Left lung (tissue), 4 donors: ENCODE measurements at regions not wholly inside any gene's neighbourhood (a gene's known extent, or its start where the extent isn't known, plus 50 kb on each side); places are given as distances from the start of the nearest gene placed in this dataset.
A peak's percentile ranks its signal among the peaks of the same experiment; 100 is the strongest.

Experiments used
- ATAC-seq: fragments of 200-7000 bp; cut with Tn5 transposase; one replicate; pipeline ENCODE4 v1.9.1; 2020; ENCODE audit warnings: moderate library complexity
- DNase-seq, 4 donors: peaks; one replicate each; pipeline ENCODE4 v3.0.0-alpha.2; 2013 to 2020
- H3K27ac ChIP-seq, 2 donors: fragments of 200-600 bp; sonication (generic) in 1 of 2; one replicate each; pipeline versions ENCODE4 v1.5.0 to v1.8.0; 2020 to 2021
- H3K27me3 ChIP-seq, 2 donors: fragments of 200-600 bp; sonication (generic) in 1 of 2; one replicate each; pipeline versions ENCODE4 v1.5.0 to v1.8.0; 2020 to 2021
- H3K36me3 ChIP-seq, 2 donors: fragments of 200-600 bp; sonication (generic) in 1 of 2; one replicate each; pipeline versions ENCODE4 v1.5.0 to v1.8.0; 2020 to 2021
- H3K4me1 ChIP-seq, 2 donors: fragments of 200-600 bp; one replicate each; pipeline ENCODE4 v1.8.0; 2021
- H3K4me3 ChIP-seq, 2 donors: fragments of 200-600 bp; sonication (generic) in 1 of 2; one replicate each; pipeline versions ENCODE4 v1.5.0 to v1.8.0; 2020 to 2021; ENCODE audit warnings: mild to moderate bottlenecking in 1 of 2
- H3K9me3 ChIP-seq, 2 donors: fragments of 200-600 bp; sonication (generic) in 1 of 2; one replicate each; pipeline versions ENCODE4 v1.5.0 to v1.8.0; 2020 to 2021
- CTCF ChIP-seq, 2 donors: fragments of 200-600 bp; sonication (generic) in 1 of 2; IDR thresholded peaks; one replicate each; pipeline versions ENCODE4 v1.5.0 to v1.8.0; 2021; ENCODE audit warnings: antibody characterized with exemption in 2 of 2
- intact Hi-C, 2 donors: fragments of 100-400 bp; cut with DNase I; formaldehyde crosslinking; loops; one replicate each; pipeline versions ENCODE4 v1.11.2 to v1.14.2; 2022
- donor health status: DM: no; HTN: yes; CAD: no.
- donor health status: DM: no; HTN: no; CAD: no.

- ATAC-seq (no peak), DNase-seq (no peak)
- H3K36me3 ChIP-seq: no peaks in the 10 kb centered on the region
- H3K27me3 ChIP-seq: no peaks in the 10 kb centered on the region
- no peak overlapping the region for H3K27ac ChIP-seq
- TF ChIP-seq CTCF (IDR thresholded peaks at IDR 0.05): no peak
- no peak overlapping the region for H3K4me3 ChIP-seq
- H3K9me3 ChIP-seq: no peaks in the 10 kb centered on the region
- intact Hi-C loops: no loop called here
- peaks cover 0 to 7% of the 10 kb centered on the region in 2 donors for H3K4me1 ChIP-seq
Measured at GRCh38 chr17:77607606-77608005, 350.9 kb upstream of the TNRC6C start.

- no peak overlapping the region for H3K4me3 ChIP-seq
- H3K27ac ChIP-seq: no peak overlapping the region
- DNase-seq (no peak), ATAC-seq (no peak)
- no peaks in the 10 kb centered on the region for H3K36me3 ChIP-seq
- no peaks in the 10 kb centered on the region for H3K27me3 ChIP-seq
- TF ChIP-seq CTCF (IDR thresholded peaks at IDR 0.05): no peak
- peaks cover 0 to 7% of the 10 kb centered on the region in 2 donors for H3K4me1 ChIP-seq
- no peaks in the 10 kb centered on the region for H3K9me3 ChIP-seq
- intact Hi-C loops: no loop called here
Measured at GRCh38 chr17:77608431-77608830, 350.1 kb upstream of the TNRC6C start.

- ATAC-seq: peak; percentile 41
- intact Hi-C loops: no loop called here
- DNase-seq: no peak
- Histone ChIP-seq H3K27ac (no peak overlapping the region), H3K9me3 (no peaks in the 10 kb centered on the region), H3K27me3 (no peaks in the 10 kb centered on the region), H3K36me3 (no peaks in the 10 kb centered on the region), H3K4me3 (peak overlapping the region in 1 of 2 donors; percentile 8), H3K4me1 (peaks cover 0 to 7% of the 10 kb centered on the region in 2 donors)
- TF ChIP-seq CTCF (IDR thresholded peaks at IDR 0.05): no peak
Measured at GRCh38 chr17:77609553-77610517, 348.7 kb upstream of the TNRC6C start.

DNA sequence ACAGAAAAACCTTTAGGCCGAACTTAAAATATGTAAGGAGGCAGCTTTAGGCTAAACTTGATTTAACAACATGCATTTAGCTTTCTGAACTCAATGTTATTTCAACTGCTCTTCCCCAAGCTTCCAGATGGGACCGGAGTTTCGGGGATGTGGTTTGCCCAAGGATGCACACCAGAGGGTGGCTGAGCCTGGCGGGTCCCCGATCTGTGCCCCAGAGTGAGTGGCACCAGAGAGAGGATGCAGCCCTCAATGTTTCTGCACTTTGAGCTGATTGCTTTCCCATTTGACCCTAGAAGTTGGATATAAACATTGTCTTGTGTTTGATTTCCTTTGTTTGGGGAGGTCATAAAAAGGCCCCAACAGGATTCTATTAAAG lies 348.0 kb upstream of the TNRC6C start:
- H3K4me1 ChIP-seq: peaks cover 0 to 8% of the 10 kb centered on the region in 2 donors
- H3K4me3 ChIP-seq: peak overlapping the region in 1 of 2 donors; percentile 8
- no peaks in the 10 kb centered on the region for H3K9me3 ChIP-seq
- ATAC-seq: no peak
- intact Hi-C loops: no loop called here
- no peaks in the 10 kb centered on the region for H3K36me3 ChIP-seq
- no peaks in the 10 kb centered on the region for H3K27me3 ChIP-seq
- TF ChIP-seq CTCF (IDR thresholded peaks at IDR 0.05): no peak
- H3K27ac ChIP-seq: no peak overlapping the region
- DNase-seq: no peak

- H3K4me3 ChIP-seq: no peak overlapping the region
- H3K27me3 ChIP-seq: no peaks in the 10 kb centered on the region
- DNase-seq: no peak
- intact Hi-C loops: no loop called here
- H3K9me3 ChIP-seq: no peaks in the 10 kb centered on the region
- no peak for TF ChIP-seq CTCF (IDR thresholded peaks at IDR 0.05)
- no peak for ATAC-seq
- no peak overlapping the region for H3K27ac ChIP-seq
- peaks cover 0 to 13% of the 10 kb centered on the region in 2 donors for H3K4me1 ChIP-seq
- no peaks in the 10 kb centered on the region for H3K36me3 ChIP-seq
Measured at GRCh38 chr17:77610972-77611521, 347.5 kb upstream of the TNRC6C start.
